ENCODE measurements at regions not wholly inside any gene's neighbourhood (a gene's known extent, or its start where the extent isn't known, plus 50 kb on each side); places are given as distances from the start of the nearest gene placed in this dataset.

DNA sequence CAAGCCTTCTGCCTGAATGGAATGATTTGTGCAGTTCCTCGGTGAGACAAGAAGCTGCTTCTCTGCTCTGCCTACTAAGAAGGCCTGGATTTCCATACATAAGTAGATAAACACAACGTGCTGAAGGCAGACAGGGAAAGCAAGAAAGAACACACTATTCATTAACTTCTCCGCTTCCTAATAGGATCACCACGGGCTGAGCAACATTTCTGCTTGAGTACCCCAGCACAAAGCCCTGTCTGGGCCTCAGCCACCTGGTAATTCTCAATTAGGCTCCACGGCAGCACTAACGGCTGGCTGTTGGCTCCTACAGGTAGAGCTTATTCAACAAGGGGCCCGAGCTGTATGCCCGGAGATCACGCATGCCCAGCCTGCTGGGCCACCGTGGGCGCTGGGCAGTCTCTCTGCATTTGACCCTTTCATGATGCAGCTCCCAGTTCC, 1156.6 kb downstream of the TBC1D22A start:
- H3K4me2 ChIP-seq (ENCODE audit: low read depth, low read length, poor library complexity, severe bottlenecking), result no peak overlapping the region
- no peaks in the 10 kb centered on the region for H3F3A ChIP-seq (ENCODE audit: insufficient read depth)
- no peaks in the 10 kb centered on the region for H3K9me2 ChIP-seq (replicated peaks; ENCODE audit: insufficient read depth, low read length)
- TF ChIP-seq EZH2phosphoT487 (conservative IDR thresholded peaks at IDR 0.05; ENCODE audit: low read length), result no peak
- TF ChIP-seq, protein P1, sequence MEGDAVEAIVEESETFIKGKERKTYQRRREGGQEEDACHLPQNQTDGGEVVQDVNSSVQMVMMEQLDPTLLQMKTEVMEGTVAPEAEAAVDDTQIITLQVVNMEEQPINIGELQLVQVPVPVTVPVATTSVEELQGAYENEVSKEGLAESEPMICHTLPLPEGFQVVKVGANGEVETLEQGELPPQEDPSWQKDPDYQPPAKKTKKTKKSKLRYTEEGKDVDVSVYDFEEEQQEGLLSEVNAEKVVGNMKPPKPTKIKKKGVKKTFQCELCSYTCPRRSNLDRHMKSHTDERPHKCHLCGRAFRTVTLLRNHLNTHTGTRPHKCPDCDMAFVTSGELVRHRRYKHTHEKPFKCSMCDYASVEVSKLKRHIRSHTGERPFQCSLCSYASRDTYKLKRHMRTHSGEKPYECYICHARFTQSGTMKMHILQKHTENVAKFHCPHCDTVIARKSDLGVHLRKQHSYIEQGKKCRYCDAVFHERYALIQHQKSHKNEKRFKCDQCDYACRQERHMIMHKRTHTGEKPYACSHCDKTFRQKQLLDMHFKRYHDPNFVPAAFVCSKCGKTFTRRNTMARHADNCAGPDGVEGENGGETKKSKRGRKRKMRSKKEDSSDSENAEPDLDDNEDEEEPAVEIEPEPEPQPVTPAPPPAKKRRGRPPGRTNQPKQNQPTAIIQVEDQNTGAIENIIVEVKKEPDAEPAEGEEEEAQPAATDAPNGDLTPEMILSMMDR (IDR thresholded peaks at IDR 0.05; ENCODE audit: insufficient read depth, low read length, poor library complexity, severe bottlenecking), result no peak
- H4K20me1 ChIP-seq (ENCODE audit: low read depth, low read length), result no peaks in the 10 kb centered on the region
- H3K27me3 ChIP-seq (ENCODE audit: low read length), result no peaks in the 10 kb centered on the region
- no peaks in the 10 kb centered on the region for H3K9me3 ChIP-seq (ENCODE audit: insufficient read depth, low read length)
- no peak overlapping the region for H3K27ac ChIP-seq (ENCODE audit: low read depth, low read length)
- H3K4me3 ChIP-seq (ENCODE audit: insufficient read depth, low read length, poor library complexity, severe bottlenecking), result no peak overlapping the region
- H3K36me3 ChIP-seq (ENCODE audit: low read length), result no peaks in the 10 kb centered on the region
- no peak overlapping the region for H2AFZ ChIP-seq (ENCODE audit: low read depth, low read length, severe bottlenecking)
- H3K9ac ChIP-seq (ENCODE audit: low read length), result no peak overlapping the region
- no peaks in the 10 kb centered on the region for H3K79me2 ChIP-seq (ENCODE audit: insufficient read depth, low read length)

DNA sequence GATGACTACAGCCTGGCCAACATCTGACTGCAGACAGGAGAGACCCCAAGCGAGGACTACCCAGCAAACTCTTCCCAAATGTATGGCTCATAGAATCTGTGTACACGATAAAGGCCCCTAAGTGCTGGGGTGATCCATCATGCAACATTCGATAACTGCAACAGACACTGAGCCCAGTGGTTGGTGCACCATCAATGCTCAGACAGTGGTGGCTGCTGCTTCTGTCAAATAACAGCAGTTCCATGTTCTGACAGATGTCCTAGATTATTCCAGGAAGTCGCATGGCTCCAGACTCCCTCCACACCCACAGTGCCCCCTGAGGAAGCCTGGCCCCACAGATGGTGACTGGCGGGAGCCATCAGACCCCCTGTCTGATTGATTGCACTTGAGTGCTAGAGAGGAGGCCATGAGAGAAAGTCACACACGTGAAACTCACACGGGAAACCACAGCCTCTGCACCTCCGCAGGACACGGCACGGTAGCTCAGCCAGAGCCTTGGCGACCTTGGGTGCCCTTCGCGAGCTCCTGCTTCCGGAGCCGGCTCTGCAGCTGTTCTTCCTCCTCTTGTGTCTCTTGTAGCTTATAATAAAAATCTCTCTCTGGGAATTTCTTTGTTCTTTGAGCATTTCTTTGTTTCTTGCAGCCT, 1155.9 kb downstream of the TBC1D22A start:
- Histone ChIP-seq H3K9me3 (ENCODE audit: insufficient read depth, low read length) (no peaks in the 10 kb centered on the region), H2AFZ (ENCODE audit: low read depth, low read length, severe bottlenecking) (no peak overlapping the region), H3K27ac (ENCODE audit: low read depth, low read length) (no peak overlapping the region)

DNA sequence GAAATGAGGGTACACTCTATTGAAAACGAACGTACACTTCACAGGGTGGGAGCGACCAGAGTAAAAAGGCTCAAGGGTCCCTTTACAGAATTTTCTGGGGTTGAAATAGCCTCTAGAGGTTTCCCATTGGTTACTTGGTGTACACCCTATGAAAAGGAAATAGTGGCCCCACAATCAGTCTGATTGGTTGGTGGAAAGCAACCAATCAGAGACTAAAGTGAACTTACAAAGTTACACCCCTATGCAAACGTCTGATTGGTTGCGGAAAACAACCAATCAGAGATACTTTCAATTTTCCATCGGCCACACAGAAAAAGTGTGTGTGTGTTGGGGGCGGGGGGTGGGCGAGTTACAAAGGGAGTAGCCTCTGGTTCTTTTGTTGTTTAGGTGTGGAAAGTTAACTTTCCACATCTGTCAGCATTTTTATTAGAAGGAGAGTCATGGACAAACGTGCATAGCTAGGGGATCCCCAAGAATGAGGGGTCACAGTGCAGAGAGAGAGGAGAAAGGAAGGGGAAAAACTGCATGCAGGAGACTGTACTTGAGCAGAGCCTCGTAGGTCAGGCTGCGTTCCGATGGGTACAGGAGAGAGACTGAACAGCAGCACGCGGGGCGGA, 1152.1 kb downstream of the TBC1D22A start:
- no peaks in the 10 kb centered on the region for H4K20me1 ChIP-seq (ENCODE audit: low read depth, low read length)
- no peak overlapping the region for H3K4me2 ChIP-seq (ENCODE audit: low read depth, low read length, poor library complexity, severe bottlenecking)
- H3K36me3 ChIP-seq (ENCODE audit: low read length), result 0 out of 2 replicates have a peak, but pooled peaks cover 8% of the 10 kb centered on the region
- H3K4me3 ChIP-seq (ENCODE audit: insufficient read depth, low read length, poor library complexity, severe bottlenecking), result no peak overlapping the region
- no peaks in the 10 kb centered on the region for H3K9me3 ChIP-seq (ENCODE audit: insufficient read depth, low read length)
- no peaks in the 10 kb centered on the region for H3K9me2 ChIP-seq (replicated peaks; ENCODE audit: insufficient read depth, low read length)
- H3K9ac ChIP-seq (ENCODE audit: low read length), result no peak overlapping the region
- no peaks in the 10 kb centered on the region for H3K79me2 ChIP-seq (ENCODE audit: insufficient read depth, low read length)
- H3K27ac ChIP-seq (ENCODE audit: low read depth, low read length), result no peak overlapping the region
- no peak for TF ChIP-seq EZH2phosphoT487 (conservative IDR thresholded peaks at IDR 0.05; ENCODE audit: low read length)
- TF ChIP-seq, protein P1 (IDR thresholded peaks at IDR 0.05; ENCODE audit: insufficient read depth, low read length, poor library complexity, severe bottlenecking), result no peak
- no peak overlapping the region for H2AFZ ChIP-seq (ENCODE audit: low read depth, low read length, severe bottlenecking)
- no peaks in the 10 kb centered on the region for H3F3A ChIP-seq (ENCODE audit: insufficient read depth)
- H3K27me3 ChIP-seq (ENCODE audit: low read length), result no peaks in the 10 kb centered on the region

More for the DNA sequence above, 1155.9 kb downstream of the TBC1D22A start:
- no peaks in the 10 kb centered on the region for H3K79me2 ChIP-seq (ENCODE audit: insufficient read depth, low read length)
- no peak overlapping the region for H3K9ac ChIP-seq (ENCODE audit: low read length)
- H3K4me3 ChIP-seq (ENCODE audit: insufficient read depth, low read length, poor library complexity, severe bottlenecking), result no peak overlapping the region
- no peaks in the 10 kb centered on the region for H3K36me3 ChIP-seq (ENCODE audit: low read length)
- H3K9me2 ChIP-seq (replicated peaks; ENCODE audit: insufficient read depth, low read length), result no peaks in the 10 kb centered on the region
- H3K4me2 ChIP-seq (ENCODE audit: low read depth, low read length, poor library complexity, severe bottlenecking), result no peak overlapping the region
- TF ChIP-seq EZH2phosphoT487 (conservative IDR thresholded peaks at IDR 0.05; ENCODE audit: low read length), result no peak
- TF ChIP-seq, protein P1 (IDR thresholded peaks at IDR 0.05; ENCODE audit: insufficient read depth, low read length, poor library complexity, severe bottlenecking), result no peak
- H3K27me3 ChIP-seq (ENCODE audit: low read length), result no peaks in the 10 kb centered on the region
- H3F3A ChIP-seq (ENCODE audit: insufficient read depth), result no peaks in the 10 kb centered on the region
- no peaks in the 10 kb centered on the region for H4K20me1 ChIP-seq (ENCODE audit: low read depth, low read length)
